ENCODE measurements at regions not wholly inside any gene's neighbourhood (a gene's known extent, or its start where the extent isn't known, plus 50 kb on each side); places are given as distances from the start of the nearest gene placed in this dataset.

GRCh38 chr9:82062245-82062644, 73.7 kb downstream of the SPATA31D1 start:
- TF ChIP-seq POLR2A (IDR thresholded peaks at IDR 0.05) (no peak), CTCF (IDR thresholded peaks at IDR 0.05) (no peak)

Measured in lower leg skin (tissue), 3 donors.